ENCODE measurements at regions not wholly inside any gene's neighbourhood (a gene's known extent, or its start where the extent isn't known, plus 50 kb on each side); places are given as distances from the start of the nearest gene placed in this dataset.

DNA sequence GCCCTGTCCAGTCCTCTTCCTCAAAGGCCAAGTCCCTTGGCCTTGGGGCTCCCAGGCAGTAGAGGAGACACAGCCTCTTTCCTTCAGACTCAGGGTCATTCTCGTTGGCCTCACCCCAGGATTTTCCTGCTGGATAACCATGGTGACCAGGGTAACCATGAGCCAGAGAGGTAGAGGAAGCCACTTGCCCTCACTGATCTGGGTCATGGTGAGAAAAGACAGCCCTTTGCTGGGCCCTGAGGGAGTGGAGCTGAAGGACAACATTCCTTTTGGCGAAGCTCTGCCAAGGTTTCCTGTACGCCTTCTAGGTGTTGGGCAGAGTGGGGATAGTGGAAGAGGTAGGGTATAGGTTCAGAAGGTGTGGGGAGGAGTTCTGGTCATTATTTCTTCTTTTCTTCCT is 53.1 kb upstream of the WNT4 start:
- Mint-ChIP-seq H3K9me3 (no peaks in the 10 kb centered on the region), H3K27ac (no peak overlapping the region), H3K27me3 (ENCODE audit: low read depth) (peaks cover 4% of the 10 kb centered on the region), H3K36me3 (ENCODE audit: low read depth) (no peaks in the 10 kb centered on the region), H3K4me3 (no peak overlapping the region), H3K4me1 (ENCODE audit: low read depth) (no peaks in the 10 kb centered on the region)
- DNase-seq (ENCODE audit: low spot score), result no peak

DNA sequence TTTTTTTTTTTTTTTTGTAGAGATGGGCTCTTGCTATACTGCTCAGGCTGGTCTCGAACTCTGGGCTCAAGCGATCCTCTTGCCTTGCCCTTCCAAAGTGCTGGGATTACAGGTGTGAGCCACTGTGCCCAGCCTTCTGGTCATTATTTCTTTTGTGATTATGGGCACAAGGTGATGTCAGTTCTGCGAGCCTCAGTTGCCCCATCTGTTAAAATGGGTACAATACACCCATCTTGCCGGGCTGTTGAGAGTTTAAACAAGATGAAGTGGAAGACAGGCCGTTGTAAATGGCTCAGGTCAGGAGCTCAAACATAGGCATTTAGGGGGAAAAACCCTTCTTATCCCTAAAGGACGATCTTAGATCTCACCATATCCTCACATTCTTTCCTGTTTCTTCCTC is 53.7 kb upstream of the WNT4 start:
- no peak overlapping the region for H3K27ac Mint-ChIP-seq
- H3K27me3 Mint-ChIP-seq (ENCODE audit: low read depth), result peaks cover 4% of the 10 kb centered on the region
- DNase-seq (ENCODE audit: low spot score), result no peak
- H3K36me3 Mint-ChIP-seq (ENCODE audit: low read depth), result no peaks in the 10 kb centered on the region
- no peaks in the 10 kb centered on the region for H3K4me1 Mint-ChIP-seq (ENCODE audit: low read depth)
- no peaks in the 10 kb centered on the region for H3K9me3 Mint-ChIP-seq
- H3K4me3 Mint-ChIP-seq, result no peak overlapping the region

DNA sequence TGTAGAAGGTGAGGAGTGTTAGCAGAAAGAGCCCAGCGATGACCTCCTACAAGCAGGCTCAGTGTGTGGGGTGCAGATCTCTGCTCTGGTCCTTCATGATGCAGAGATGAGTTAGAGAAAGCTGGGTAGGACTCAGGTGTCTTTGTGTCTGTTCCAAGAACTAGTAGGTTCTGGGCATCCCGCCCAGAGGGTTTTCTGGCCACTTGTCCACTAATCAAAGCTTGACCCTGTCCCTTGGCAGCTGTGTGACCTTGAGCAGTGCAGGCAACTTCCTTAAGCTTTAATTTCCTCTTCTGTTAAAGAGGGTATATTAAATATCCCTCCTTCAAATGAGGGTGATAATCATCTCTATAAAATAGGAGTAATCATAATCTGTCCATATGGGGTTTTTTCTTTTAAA is 54.7 kb upstream of the WNT4 start:
- no peak for DNase-seq (ENCODE audit: low spot score)
- no peak overlapping the region for H3K27ac Mint-ChIP-seq
- no peaks in the 10 kb centered on the region for H3K9me3 Mint-ChIP-seq
- H3K27me3 Mint-ChIP-seq (ENCODE audit: low read depth), result peaks cover 4% of the 10 kb centered on the region
- H3K4me1 Mint-ChIP-seq (ENCODE audit: low read depth), result no peaks in the 10 kb centered on the region
- no peaks in the 10 kb centered on the region for H3K36me3 Mint-ChIP-seq (ENCODE audit: low read depth)
- no peak overlapping the region for H3K4me3 Mint-ChIP-seq

DNA sequence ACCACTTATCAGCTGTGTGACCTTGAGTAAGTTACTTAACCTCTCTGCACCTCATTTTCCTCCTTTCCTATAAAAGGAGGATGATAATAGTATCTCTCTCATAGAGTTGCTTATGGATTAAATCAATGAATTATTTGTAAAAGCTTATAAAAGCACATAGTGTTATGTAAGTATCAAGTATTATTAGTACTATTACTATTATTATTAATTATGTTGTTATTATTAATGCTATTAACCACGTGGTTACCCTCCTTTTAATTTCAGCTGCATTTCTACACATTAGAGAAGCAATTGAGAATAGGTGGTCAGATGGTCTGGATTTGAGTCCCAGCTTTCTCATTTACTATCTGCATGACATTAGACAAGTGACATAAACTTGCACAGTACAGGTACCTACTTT is 58.1 kb upstream of the WNT4 start:
- Mint-ChIP-seq H3K4me3 (no peak overlapping the region), H3K36me3 (ENCODE audit: low read depth) (no peaks in the 10 kb centered on the region), H3K4me1 (ENCODE audit: low read depth) (no peaks in the 10 kb centered on the region), H3K27me3 (ENCODE audit: low read depth) (peaks cover 9% of the 10 kb centered on the region), H3K27ac (no peak overlapping the region), H3K9me3 (no peaks in the 10 kb centered on the region)
- DNase-seq (ENCODE audit: low spot score), result no peak

DNA sequence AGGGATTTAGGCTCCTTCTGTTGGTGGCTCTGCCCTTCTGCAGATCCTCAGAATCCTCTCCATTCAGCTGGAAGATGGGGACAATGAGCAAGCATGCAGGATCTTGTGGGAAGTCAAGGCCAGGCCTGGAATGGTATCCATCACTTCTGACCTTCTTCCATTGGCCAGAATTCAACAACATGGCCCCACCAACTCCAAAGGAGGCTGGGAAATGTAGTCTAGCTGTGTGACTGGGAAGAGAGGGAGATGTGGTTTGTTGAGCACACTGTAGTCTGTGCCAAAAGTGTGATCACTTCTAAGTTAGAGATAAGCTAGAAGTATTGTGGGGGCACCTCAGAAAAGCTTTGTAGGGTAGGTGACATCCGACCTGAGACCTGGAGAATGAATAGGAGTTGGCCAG is 60.4 kb upstream of the WNT4 start:
- no peak overlapping the region for H3K27ac Mint-ChIP-seq
- peaks cover 18% of the 10 kb centered on the region for H3K27me3 Mint-ChIP-seq (ENCODE audit: low read depth)
- H3K4me1 Mint-ChIP-seq (ENCODE audit: low read depth), result no peaks in the 10 kb centered on the region
- no peak for DNase-seq (ENCODE audit: low spot score)
- H3K36me3 Mint-ChIP-seq (ENCODE audit: low read depth), result no peaks in the 10 kb centered on the region
- H3K4me3 Mint-ChIP-seq, result no peak overlapping the region
- no peaks in the 10 kb centered on the region for H3K9me3 Mint-ChIP-seq

DNA sequence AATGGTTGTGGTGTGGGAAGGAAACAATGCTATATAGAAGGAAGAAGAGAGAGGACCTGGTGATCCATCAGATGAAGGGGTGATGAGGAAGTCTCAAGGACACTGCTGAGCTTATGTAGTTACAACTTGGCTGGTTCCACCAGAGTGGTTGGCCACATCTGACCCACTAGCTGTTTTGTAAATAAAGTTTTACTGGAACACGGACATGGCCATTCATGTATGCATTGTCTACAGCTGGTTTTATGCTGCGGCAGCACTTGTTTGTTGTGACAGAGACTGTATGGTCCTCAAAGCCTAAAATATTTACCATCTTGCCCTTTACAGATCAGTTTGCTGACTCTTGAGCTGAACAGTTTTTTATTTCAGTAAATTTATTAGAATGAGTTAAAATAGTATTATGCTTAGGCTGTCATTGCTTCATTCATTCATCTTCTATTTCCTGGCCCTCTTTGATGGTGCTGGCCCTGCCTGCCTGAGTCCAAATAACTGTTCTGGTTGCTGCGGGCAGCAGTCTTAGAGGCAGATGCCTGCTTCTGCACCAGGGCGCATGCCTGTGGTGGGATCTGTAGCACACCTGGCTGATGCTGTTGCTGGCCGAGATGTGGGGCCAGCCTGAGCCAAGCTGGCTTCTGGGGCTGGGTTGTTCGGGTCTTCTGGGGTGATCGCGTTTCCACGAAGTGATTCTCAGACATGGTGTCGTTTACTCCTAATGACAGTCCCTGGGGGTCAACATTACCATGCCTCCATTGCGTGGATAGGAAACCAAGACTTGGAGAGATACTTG is 61.4 kb upstream of the WNT4 start:
- Mint-ChIP-seq H3K4me1 (ENCODE audit: low read depth) (no peaks in the 10 kb centered on the region), H3K9me3 (no peaks in the 10 kb centered on the region), H3K27me3 (ENCODE audit: low read depth) (peaks cover 23% of the 10 kb centered on the region), H3K4me3 (no peak overlapping the region), H3K36me3 (ENCODE audit: low read depth) (no peaks in the 10 kb centered on the region), H3K27ac (no peak overlapping the region)
- no peak for DNase-seq (ENCODE audit: low spot score)

DNA sequence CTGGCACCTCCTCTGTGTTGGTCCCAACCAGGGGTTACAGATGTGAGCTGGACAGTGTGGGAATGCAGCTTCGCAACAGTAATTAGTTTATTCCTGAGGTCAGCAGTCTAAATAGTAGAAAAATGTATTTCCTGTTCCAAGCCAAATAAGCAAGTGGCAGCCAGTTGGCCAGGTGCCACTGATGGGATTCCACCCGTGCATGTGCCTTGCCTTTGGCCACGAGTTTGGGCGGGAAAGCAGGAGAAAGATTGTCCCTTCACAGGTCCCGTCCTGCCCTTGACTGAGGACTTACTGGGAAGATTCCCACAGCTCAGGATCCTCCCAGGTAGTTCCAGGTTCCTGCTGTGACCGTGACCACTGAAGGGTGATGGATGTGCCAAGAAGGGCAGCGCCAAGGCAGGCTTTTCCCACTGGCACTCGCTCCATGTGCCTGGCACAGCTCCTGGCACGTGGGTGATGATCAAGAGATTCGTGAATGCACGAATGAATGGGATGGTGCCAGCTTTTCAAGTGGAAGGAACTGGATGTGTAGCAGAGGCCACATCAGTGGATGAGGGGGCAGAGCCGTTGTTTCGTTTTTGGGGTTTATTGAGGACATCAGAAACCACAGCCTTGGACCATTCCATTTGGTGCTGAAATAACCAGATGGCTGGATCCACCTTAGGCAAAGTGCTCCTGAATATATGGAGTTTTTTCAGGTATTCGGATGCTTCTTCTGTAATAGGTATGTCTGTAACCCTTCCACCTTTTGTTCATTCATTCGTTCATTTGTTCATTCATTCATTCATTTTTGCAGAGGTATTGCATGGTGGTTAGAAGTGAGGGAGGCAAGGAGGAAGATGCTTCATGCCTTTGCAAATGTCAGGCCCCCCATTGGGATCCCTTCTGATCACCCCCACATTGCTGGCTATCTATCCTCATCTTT is 62.4 kb upstream of the WNT4 start:
- H3K27me3 Mint-ChIP-seq (ENCODE audit: low read depth), result peaks cover 27% of the 10 kb centered on the region
- H3K27ac Mint-ChIP-seq, result no peak overlapping the region
- H3K36me3 Mint-ChIP-seq (ENCODE audit: low read depth), result no peaks in the 10 kb centered on the region
- DNase-seq (ENCODE audit: low spot score), result no peak
- no peaks in the 10 kb centered on the region for H3K4me1 Mint-ChIP-seq (ENCODE audit: low read depth)
- no peaks in the 10 kb centered on the region for H3K9me3 Mint-ChIP-seq
- H3K4me3 Mint-ChIP-seq, result no peak overlapping the region

DNA sequence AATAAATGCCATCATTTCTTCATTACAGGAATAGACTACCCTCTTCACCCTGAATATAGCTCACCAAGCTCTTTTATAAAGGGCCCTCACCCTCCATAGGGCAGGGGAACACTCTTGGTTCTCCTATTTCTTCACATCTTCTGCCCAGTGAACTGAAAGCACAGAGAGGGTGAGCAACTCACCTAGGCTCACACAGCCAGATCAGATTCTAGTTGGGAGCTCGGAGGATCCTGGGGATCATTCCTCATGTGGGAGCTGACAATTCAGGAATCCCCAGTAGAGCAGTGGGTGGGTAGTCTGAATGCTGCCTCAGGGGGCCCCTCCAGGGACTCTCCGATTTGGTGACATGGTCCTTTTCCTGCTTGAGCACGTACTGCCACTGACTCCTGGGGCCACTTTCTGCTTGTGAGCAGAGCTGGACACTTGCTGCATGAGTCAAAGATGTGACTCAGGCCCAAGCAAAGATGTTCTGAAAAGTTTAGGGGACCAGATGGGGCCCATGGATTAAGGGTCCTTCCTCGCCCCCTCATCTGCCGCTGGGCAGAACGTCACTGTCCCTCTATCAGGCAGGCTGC is 63.7 kb upstream of the WNT4 start:
- Mint-ChIP-seq H3K27ac (no peak overlapping the region), H3K9me3 (no peaks in the 10 kb centered on the region), H3K36me3 (ENCODE audit: low read depth) (no peaks in the 10 kb centered on the region), H3K27me3 (ENCODE audit: low read depth) (peaks cover 33% of the 10 kb centered on the region), H3K4me1 (ENCODE audit: low read depth) (no peaks in the 10 kb centered on the region), H3K4me3 (no peak overlapping the region)
- no peak for DNase-seq (ENCODE audit: low spot score)

DNA sequence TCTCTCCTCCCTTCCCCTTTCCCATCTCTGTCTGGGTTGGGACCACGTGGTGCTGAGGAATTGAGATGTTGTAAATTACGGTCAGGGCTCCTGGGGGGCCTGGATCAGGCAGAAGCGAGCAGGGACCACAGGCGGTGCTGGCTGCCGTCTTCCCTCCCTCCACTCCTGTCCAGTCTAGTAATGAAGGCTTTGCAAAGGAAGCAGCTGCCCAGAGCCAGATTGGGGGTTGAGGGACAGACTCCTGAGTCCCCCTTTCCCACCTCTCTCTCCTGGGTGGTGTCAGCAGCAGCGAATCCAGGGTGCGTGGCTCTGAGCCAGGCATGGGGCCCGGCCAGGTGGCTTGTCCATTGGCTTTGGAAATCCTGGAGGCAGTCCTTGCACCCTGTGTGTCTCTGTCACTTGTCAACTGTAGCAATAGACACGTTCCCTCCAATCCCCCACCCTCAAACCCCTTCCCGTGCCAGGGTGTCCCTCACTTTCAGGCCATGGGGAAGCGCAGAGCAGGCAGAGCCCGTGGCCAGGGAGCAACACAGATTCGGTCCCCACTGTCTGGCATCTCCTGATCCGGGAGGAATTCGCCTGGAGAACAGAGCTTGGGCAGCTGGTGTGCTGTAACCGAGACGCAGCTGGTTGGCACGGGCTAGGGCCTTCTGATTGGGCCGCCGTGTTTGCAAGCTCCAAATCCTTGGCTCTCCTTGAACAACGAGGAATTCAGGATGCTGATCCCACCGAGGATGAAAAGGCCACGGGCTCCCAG is 64.8 kb upstream of the WNT4 start:
- no peaks in the 10 kb centered on the region for H3K36me3 Mint-ChIP-seq (ENCODE audit: low read depth)
- H3K9me3 Mint-ChIP-seq, result no peaks in the 10 kb centered on the region
- H3K4me3 Mint-ChIP-seq, result no peak overlapping the region
- H3K27ac Mint-ChIP-seq, result no peak overlapping the region
- H3K27me3 Mint-ChIP-seq (ENCODE audit: low read depth), result peaks cover 39% of the 10 kb centered on the region
- H3K4me1 Mint-ChIP-seq (ENCODE audit: low read depth), result no peaks in the 10 kb centered on the region
- no peak for DNase-seq (ENCODE audit: low spot score)

DNA sequence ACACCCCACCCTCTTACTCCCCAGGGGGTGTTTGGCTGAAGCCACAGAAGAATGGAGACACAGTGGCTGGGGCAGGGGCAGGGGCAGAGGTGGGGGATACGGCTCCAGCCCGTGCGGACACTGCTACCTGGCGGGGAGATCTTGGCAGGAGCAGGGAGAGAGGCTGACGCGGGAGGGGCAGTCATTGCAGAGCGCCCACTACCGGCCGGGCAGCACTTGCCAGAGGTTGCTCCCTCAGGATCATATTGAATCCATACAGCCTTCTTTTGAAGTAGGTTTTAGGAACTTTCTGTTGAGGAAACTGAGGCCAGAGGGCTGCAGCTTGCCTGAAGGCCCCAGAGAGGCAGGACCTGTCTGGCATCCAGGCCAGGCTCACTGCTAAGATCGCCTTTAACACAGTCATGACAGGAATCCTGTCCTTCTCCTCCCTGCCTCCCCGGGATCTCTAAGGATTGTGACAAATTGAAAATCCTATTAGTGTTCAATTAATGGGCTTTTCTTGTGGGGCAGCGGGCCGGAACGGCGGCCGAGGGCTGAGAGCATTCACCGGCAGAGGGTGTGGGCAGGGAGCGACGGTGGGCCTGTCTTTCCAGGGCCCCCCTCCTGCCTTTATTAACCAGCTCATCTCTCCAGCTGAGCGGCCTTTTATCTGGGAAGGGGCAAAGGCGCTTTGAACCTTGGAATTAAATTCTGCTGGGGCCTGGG is 65.5 kb upstream of the WNT4 start:
- Mint-ChIP-seq H3K27me3 (ENCODE audit: low read depth) (peaks cover 45% of the 10 kb centered on the region), H3K9me3 (no peaks in the 10 kb centered on the region), H3K4me3 (no peak overlapping the region), H3K27ac (no peak overlapping the region), H3K36me3 (ENCODE audit: low read depth) (no peaks in the 10 kb centered on the region), H3K4me1 (ENCODE audit: low read depth) (no peaks in the 10 kb centered on the region)
- no peak for DNase-seq (ENCODE audit: low spot score)

DNA sequence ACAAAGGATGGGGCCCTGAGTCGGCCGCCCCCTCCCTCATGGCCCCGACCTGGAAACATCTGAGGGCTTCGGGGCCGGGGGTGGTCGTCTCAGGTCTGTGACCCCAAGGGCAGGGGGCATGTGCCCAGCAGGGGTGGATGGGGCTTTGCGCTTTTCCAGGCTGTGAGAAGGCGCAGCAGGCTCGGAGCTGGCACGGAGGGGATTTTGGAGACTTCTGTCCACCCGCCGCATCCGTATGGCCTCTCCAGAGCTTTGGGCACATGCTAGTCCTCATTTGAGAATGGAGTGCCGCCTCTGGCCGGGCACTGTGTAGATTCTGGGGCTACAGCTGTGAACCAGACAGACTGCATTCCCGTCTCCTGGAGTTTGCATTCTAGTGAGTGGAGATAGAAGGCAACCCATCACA is 66.1 kb upstream of the WNT4 start:
- Mint-ChIP-seq H3K4me1 (ENCODE audit: low read depth) (no peaks in the 10 kb centered on the region), H3K27me3 (ENCODE audit: low read depth) (peaks cover 41% of the 10 kb centered on the region), H3K9me3 (no peaks in the 10 kb centered on the region), H3K27ac (no peak overlapping the region), H3K4me3 (no peak overlapping the region), H3K36me3 (ENCODE audit: low read depth) (no peaks in the 10 kb centered on the region)
- DNase-seq (ENCODE audit: low spot score), result no peak

DNA sequence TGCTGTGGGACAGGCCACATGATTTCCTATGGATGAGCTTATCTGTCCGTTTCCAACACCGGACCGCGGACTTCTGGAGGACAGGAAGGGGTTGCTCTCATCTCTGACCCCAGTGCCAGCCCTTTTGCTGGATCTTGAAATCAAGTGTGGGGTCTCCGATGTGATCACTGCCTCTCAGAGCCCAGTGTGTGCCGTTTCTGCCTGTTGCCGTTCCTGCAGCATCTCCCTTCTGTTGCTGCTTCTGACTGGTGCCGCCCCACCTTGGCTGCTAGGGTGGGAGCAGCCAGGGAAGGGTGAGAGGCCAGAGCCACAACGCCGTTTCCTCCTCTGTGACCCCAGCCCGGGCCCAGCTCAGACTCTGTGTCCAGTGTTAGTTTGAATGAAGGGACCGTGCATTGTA is 67.3 kb upstream of the WNT4 start:
- no peak overlapping the region for H3K27ac Mint-ChIP-seq
- H3K9me3 Mint-ChIP-seq, result no peaks in the 10 kb centered on the region
- peaks cover 49% of the 10 kb centered on the region for H3K27me3 Mint-ChIP-seq (ENCODE audit: low read depth)
- no peak for DNase-seq (ENCODE audit: low spot score)
- H3K4me1 Mint-ChIP-seq (ENCODE audit: low read depth), result no peaks in the 10 kb centered on the region
- no peaks in the 10 kb centered on the region for H3K36me3 Mint-ChIP-seq (ENCODE audit: low read depth)
- H3K4me3 Mint-ChIP-seq, result no peak overlapping the region

DNA sequence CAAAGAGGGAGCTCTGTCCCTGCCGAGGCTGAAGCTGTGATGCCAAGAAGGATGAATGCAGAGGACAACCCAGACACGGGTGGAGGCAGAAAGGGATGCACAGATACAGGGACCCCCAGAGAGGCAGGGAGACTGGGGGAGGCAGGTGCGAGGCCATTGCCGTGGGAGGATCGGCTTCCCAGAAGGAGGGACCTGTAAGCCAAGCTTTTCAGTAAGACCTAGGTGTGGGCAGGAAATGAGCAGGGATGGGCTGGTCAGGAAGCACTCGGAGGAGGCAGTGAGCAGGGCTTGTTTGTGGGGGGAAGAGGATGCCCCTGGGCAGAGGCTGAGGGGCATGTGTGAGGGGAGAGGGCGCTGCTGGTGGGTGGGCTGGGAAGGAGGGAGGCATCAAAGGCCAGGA is 67.7 kb upstream of the WNT4 start:
- Mint-ChIP-seq H3K9me3 (no peaks in the 10 kb centered on the region), H3K4me1 (ENCODE audit: low read depth) (no peaks in the 10 kb centered on the region), H3K4me3 (no peak overlapping the region), H3K27me3 (ENCODE audit: low read depth) (peaks cover 49% of the 10 kb centered on the region), H3K27ac (no peak overlapping the region), H3K36me3 (ENCODE audit: low read depth) (no peaks in the 10 kb centered on the region)
- no peak for DNase-seq (ENCODE audit: low spot score)
